GM18868 (cell line): ENCODE measurements at regions not wholly inside any gene's neighbourhood (a gene's known extent, or its start where the extent isn't known, plus 50 kb on each side); places are given as distances from the start of the nearest gene placed in this dataset.
"Not testable (repeated sequence)": the region's sequence is repeated elsewhere in the genome, so short reads cannot be mapped to it uniquely, and the experiment has no call there.

Experiments
- ATAC-seq: cut with Tn5 transposase; IDR thresholded peaks from one replicate; pipeline ENCODE4 v1.9.1; 2021; ENCODE audit warnings: mild to moderate bottlenecking, moderate library complexity; ENCODE audit not compliant: unreplicated experiment

DNA sequence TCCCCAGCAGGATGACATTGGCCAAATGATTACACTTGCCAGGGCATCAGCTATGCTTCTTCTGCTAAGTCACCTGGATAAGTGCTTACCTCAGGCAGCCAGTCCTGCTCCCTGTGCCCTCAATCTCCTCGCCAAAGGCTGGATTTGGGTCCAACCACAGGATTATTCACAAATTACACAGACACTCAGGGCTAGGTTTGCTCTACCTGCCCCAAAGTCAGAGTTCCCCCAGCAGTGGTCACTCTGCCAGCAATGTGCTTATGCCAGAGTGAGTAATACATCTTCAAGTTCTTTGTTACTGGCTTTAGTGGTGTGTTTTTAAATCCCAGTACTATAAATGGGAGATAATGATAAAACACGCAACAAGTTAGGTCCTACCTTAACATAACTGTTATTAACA is 189.7 kb upstream of the SEMA3D start:
- ATAC-seq: no peak

DNA sequence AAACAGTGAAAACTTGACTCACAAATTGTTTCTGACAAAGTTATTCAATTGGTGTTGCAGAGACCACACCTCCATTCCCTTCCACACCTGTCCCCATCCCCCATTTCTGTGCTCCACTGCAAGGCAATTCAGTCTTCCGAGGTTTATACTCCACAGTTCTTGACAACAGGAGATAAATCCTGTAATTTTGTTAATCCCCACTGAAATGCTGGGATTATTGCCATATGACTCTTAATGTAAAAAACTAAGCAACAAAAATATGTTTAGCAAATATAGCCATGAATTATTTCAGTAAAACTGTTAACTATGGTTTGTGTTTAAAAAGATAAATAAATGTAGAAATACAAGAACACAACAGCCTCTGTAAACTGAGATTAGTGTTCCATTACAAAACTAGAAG is 170.1 kb upstream of the SEMA3D start:
- no peak for ATAC-seq

GRCh38 chr7:85343484-85343883 is 156.6 kb upstream of the SEMA3D start:
- peak; percentile 78 for ATAC-seq

GRCh38 chr7:85342781-85343180 is 155.9 kb upstream of the SEMA3D start:
- ATAC-seq: no peak

DNA sequence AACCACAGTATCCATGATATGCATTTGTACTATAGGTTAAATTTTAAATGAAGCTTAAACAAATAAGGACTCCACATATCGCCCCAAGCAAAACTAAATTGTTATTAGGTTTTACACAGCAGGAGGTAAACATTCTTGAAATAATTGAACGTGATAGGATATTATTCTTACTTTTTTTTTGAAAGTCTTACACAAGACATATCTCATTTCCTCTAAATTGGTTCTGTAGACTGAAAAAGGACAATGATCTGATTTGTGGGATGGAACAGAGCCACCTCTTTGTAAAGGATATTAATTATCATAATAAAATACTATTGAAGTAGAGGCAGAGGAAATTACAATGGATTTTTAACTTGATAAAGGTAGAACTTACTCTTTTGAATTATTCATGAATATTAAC is 155.1 kb upstream of the SEMA3D start:
- ATAC-seq: no peak

- ATAC-seq: no peak
Observed at GRCh38 chr7:85341121-85341520, 154.3 kb upstream of the SEMA3D start.

GRCh38 chr7:85336086-85336485 is 149.2 kb upstream of the SEMA3D start:
- no peak for ATAC-seq

DNA sequence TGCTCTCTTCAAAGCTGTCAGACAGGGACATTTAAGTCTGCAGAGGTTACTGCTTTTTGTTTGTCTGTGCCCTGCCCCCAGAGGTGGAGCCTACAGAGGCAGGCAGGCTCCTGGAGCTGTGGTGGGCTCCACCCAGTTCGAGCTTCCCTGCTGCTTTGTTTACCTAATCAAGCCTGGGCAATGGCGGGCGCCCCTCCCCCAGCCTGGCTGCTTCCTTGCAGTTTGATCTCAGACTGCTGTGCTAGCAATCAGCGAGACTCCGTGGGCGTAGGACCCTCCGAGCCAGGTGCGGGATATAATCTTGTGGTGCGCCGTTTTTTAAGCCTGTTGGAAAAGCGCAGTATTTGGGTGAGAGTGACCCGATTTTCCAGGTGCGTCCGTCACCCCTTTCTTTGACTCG is 148.3 kb upstream of the SEMA3D start:
- ATAC-seq: not testable (repeated sequence)

DNA sequence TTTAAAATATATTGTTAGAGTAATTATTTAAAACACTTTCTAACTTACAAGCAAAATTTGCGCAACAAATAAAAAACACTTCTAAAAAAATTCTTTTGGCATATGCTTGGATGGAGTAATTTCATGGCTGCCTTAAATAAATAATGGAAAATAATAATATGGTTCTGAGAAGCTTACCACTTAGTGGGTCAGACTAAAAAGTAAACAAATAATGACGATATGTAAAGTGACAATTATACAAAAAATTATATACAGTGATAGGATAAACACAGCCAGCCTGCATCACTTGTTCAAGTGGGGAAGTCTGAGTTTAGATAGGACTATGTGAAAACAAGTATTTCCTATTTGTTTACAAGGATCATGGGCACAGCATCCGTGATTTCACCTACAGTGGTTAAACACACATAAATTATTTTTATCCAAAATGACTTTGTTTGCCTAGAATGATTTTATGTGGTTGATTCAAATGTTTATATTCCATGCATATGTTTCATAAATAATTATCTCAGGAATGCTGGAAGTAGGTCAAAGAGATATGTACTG is 141.7 kb upstream of the SEMA3D start:
- no peak for ATAC-seq

GRCh38 chr7:85324145-85324799 is 137.4 kb upstream of the SEMA3D start:
- no peak for ATAC-seq

DNA sequence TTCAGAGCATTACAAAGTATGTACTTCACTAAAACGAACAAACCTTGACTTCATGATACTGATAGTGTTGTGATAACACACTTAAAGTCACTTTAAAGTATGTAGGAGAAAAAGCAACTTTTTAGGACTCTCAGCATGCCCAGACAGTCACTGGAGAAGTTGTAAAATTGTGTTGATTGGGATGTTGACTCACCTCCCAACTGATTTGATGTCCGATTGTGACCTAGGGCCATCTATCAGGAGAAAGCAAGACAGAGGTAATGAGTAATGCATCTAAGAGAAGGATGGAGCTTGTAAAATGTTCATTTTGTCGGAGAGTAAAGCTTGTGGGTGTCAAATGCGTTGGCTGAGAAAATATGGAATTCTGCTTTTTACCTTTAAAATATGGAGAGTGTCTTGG is 135.4 kb upstream of the SEMA3D start:
- ATAC-seq: no peak

- ATAC-seq: no peak
Observed at GRCh38 chr7:85320699-85321476, 134.0 kb upstream of the SEMA3D start.

GRCh38 chr7:85316489-85316888 is 129.6 kb upstream of the SEMA3D start:
- no peak for ATAC-seq

- ATAC-seq: no peak
Observed at GRCh38 chr7:85310301-85310700, 123.4 kb upstream of the SEMA3D start.

DNA sequence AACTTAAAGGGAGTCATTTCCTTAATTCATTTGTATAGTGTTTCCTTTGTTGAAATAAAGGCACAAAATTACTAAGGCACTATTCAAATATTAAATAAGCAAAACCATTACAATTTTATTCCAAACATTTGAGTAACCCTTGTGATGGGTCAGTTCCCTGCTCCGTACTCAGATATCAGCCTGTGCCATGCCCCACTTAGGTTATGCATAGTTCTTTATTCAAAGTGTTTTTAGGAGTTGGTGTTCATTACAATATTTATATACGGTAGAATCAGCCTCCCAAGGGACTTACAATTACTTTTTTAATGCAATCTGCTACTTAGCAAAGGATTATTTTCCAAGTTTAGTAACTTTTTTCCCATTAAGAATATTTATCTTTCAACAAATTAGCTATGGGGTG is 119.3 kb upstream of the SEMA3D start:
- no peak for ATAC-seq

GRCh38 chr7:85294176-85294575 is 107.3 kb upstream of the SEMA3D start:
- ATAC-seq: no peak

DNA sequence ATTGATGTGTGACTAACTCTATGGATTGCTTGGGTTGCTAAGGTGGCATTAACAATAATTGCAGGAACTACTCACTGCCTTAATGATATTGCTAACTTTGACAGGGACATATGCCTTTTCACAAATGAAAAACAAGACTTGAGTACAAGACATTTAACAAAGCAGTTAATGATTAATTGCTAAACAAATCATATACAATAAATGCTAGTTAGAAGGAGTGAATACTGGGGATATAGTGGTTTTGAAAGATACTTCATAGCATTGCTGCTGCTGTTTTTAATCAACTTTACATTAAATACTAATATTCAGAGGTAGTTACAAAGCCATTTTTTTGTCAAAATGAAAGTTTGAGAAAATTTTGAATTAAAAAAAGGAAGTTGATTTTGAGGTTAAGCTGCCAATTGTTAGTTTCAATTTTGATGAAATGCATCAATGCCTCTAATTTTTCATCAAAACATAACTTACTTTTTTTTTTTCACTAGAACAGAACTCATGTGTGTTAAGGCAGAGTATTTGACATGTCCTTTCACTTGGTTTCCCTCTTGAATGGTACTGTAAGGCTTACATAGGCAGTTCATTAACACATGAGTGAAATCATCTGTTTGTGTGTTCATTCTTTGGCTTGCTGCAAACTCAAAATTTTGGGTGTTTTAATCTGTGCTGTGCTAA is 106.2 kb upstream of the SEMA3D start:
- ATAC-seq: no peak

GRCh38 chr7:85290269-85290668 is 103.4 kb upstream of the SEMA3D start:
- ATAC-seq: no peak

DNA sequence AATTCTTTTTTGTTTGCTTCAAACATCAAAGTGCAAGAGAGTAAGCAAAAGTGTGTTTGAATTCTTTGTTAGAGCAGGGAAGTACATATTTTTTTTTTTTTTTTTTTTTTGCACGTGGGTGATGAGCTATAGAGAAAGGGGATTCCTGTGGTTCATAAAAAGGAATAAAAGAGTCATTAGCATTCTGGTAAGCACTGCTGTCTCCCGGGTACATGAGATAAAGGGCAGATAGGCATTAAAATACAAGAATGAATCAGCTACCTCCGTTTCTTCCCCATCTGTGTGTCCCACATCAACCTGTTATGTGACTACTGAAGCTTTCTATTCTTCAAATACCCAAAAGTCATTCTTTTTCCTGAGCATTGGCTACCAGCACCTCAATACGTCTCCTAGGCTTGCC is 102.4 kb upstream of the SEMA3D start:
- ATAC-seq: peak; percentile 52

- no peak for ATAC-seq
Observed at GRCh38 chr7:85287106-85287825, 100.4 kb upstream of the SEMA3D start.

- no peak for ATAC-seq
Observed at GRCh38 chr7:85286446-85286845, 99.6 kb upstream of the SEMA3D start.
